ENCODE measurements at regions not wholly inside any gene's neighbourhood (a gene's known extent, or its start where the extent isn't known, plus 50 kb on each side); places are given as distances from the start of the nearest gene placed in this dataset.

DNA sequence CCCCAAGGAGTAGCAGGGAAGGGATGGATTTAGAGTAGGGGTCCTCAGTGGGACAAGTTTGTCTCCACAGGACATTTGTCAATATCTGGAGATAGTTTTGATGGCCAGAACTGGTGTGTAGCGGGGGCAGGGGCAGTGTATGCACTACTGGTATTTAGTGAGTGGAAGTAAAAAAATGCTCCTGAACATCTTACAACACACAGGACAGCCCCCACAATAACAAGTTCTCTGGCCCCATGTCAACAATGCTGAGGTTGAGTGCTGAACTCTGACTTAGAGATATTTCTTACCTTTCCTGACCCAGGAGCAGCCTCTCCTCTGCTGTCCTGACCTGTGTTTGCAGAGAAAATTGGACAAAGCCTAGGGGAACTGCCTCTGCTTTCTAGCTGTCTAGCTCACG is 365.8 kb downstream of the HAPSTR1 start:
- intact Hi-C loops (cut with micrococcal nuclease; ENCODE audit: unreplicated experiment): no loop called here
- DNase-seq: no peak
- Mint-ChIP-seq H3K4me1 (ENCODE audit: low read depth, unreplicated experiment) (no peaks in the 10 kb centered on the region), H3K4me3 (ENCODE audit: low read depth, unreplicated experiment) (no peak overlapping the region), H3K27me3 (ENCODE audit: unreplicated experiment) (peaks cover 61% of the 10 kb centered on the region), H3K9me3 (ENCODE audit: low read depth, unreplicated experiment) (peaks cover 9% of the 10 kb centered on the region), H3K27ac (ENCODE audit: unreplicated experiment) (no peak overlapping the region), H3K36me3 (ENCODE audit: insufficient read depth, unreplicated experiment) (no peaks in the 10 kb centered on the region)
- TF ChIP-seq, protein P1, sequence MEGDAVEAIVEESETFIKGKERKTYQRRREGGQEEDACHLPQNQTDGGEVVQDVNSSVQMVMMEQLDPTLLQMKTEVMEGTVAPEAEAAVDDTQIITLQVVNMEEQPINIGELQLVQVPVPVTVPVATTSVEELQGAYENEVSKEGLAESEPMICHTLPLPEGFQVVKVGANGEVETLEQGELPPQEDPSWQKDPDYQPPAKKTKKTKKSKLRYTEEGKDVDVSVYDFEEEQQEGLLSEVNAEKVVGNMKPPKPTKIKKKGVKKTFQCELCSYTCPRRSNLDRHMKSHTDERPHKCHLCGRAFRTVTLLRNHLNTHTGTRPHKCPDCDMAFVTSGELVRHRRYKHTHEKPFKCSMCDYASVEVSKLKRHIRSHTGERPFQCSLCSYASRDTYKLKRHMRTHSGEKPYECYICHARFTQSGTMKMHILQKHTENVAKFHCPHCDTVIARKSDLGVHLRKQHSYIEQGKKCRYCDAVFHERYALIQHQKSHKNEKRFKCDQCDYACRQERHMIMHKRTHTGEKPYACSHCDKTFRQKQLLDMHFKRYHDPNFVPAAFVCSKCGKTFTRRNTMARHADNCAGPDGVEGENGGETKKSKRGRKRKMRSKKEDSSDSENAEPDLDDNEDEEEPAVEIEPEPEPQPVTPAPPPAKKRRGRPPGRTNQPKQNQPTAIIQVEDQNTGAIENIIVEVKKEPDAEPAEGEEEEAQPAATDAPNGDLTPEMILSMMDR (IDR thresholded peaks at IDR 0.05; ENCODE audit: unreplicated experiment): no peak
- BruUV-seq (replicated peaks): no TSS peak
- CTCF ChIA-PET: no interaction called here

DNA sequence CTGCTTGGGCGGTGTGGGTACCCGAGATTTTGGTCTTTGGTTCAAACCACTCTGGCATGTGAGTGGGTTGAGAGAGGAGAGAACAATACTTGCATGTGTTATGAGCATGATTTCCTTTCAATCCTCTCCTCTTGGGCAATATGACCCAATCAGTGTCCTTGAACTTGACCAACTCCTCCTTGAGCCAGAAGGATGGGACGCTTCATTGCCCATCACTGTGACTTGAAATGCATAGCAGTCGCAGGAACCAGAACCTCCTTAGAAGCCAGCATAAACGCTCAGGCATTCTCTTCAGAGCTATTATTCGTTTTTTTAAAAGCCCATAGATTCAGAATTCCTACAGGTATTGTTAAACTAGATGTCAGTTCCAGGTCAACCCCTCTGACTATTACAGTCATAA is 367.4 kb downstream of the HAPSTR1 start:
- peaks cover 9% of the 10 kb centered on the region for H3K9me3 Mint-ChIP-seq (ENCODE audit: low read depth, unreplicated experiment)
- H3K27ac Mint-ChIP-seq (ENCODE audit: unreplicated experiment): no peak overlapping the region
- no peak for DNase-seq
- H3K4me1 Mint-ChIP-seq (ENCODE audit: low read depth, unreplicated experiment): no peaks in the 10 kb centered on the region
- BruUV-seq (replicated peaks): no TSS peak
- H3K36me3 Mint-ChIP-seq (ENCODE audit: insufficient read depth, unreplicated experiment): no peaks in the 10 kb centered on the region
- CTCF ChIA-PET: no interaction called here
- TF ChIP-seq, protein P1 (IDR thresholded peaks at IDR 0.05; ENCODE audit: unreplicated experiment): no peak
- intact Hi-C loops (cut with micrococcal nuclease; ENCODE audit: unreplicated experiment): no loop called here
- H3K4me3 Mint-ChIP-seq (ENCODE audit: low read depth, unreplicated experiment): no peak overlapping the region
- peaks cover 60% of the 10 kb centered on the region for H3K27me3 Mint-ChIP-seq (ENCODE audit: unreplicated experiment)

DNA sequence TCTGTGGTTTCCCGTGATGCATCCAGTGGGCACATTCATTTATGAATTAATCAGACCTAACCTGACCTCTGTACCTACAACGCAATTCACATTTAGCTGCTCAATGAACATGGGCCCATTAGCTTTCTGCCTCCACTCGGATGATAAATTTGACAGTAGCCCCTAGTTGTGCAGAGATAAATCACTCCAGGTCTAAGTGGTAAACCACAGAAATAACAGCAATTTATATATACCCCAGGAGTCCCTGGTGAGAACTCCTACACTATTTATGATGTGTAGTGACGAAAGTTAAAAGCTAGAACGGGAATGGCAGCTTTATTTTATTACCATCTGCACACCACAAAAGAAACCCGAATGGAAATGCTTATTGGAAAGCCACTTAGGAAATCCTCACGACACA is 371.5 kb downstream of the HAPSTR1 start:
- Mint-ChIP-seq H3K36me3 (ENCODE audit: insufficient read depth, unreplicated experiment) (no peaks in the 10 kb centered on the region), H3K27me3 (ENCODE audit: unreplicated experiment) (peaks cover 28% of the 10 kb centered on the region), H3K9me3 (ENCODE audit: low read depth, unreplicated experiment) (no peaks in the 10 kb centered on the region), H3K4me3 (ENCODE audit: low read depth, unreplicated experiment) (no peak overlapping the region), H3K4me1 (ENCODE audit: low read depth, unreplicated experiment) (peaks cover 10% of the 10 kb centered on the region), H3K27ac (ENCODE audit: unreplicated experiment) (no peak overlapping the region)
- no TSS peak for BruUV-seq (replicated peaks)
- intact Hi-C loops (cut with micrococcal nuclease; ENCODE audit: unreplicated experiment): no loop called here
- CTCF ChIA-PET: no interaction called here
- TF ChIP-seq, protein P1 (IDR thresholded peaks at IDR 0.05; ENCODE audit: unreplicated experiment): no peak
- DNase-seq: no peak

DNA sequence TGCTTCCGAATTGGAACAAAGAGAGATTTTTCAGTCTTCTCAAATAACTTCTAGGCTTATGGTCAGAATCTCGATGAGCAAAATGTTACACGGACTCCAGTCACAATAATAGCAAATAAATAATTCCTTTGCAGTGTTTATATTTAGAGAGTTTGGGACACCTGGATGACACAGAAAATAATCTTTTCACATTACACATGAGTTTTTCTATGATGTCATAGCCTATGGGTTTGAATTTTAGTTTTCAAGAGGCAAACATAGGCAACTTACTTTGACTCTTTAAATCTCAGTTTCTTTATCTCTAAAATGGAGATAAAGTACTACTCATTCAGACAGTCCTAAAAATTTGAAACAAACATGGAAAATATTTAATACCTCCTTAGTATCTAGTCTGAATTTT is 372.0 kb downstream of the HAPSTR1 start:
- H3K36me3 Mint-ChIP-seq (ENCODE audit: insufficient read depth, unreplicated experiment): no peaks in the 10 kb centered on the region
- CTCF ChIA-PET: no interaction called here
- no TSS peak for BruUV-seq (replicated peaks)
- intact Hi-C loops (cut with micrococcal nuclease; ENCODE audit: unreplicated experiment): no loop called here
- no peak overlapping the region for H3K4me3 Mint-ChIP-seq (ENCODE audit: low read depth, unreplicated experiment)
- H3K9me3 Mint-ChIP-seq (ENCODE audit: low read depth, unreplicated experiment): no peaks in the 10 kb centered on the region
- TF ChIP-seq, protein P1 (IDR thresholded peaks at IDR 0.05; ENCODE audit: unreplicated experiment): no peak
- DNase-seq: no peak
- peaks cover 10% of the 10 kb centered on the region for H3K4me1 Mint-ChIP-seq (ENCODE audit: low read depth, unreplicated experiment)
- peaks cover 28% of the 10 kb centered on the region for H3K27me3 Mint-ChIP-seq (ENCODE audit: unreplicated experiment)
- H3K27ac Mint-ChIP-seq (ENCODE audit: unreplicated experiment): no peak overlapping the region

DNA sequence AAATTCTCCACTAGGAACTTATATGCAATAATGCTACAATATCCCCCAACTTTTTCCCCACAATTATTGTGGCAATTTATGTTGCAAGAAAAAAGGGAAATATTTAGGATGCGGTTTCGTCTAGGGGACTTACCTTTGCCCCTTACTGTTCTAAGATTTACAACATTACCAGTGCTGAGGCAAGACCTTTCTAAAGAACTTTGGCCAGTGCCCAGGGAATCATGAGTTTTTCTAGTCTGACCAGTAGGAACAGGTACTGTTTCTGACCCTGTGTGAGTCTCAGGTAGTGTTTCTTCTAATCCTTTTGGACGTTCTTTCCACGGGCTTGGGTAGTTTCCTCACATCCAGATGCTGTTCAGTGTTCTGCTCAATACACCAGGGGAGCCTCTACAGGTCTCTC is 373.7 kb downstream of the HAPSTR1 start:
- intact Hi-C loops (cut with micrococcal nuclease; ENCODE audit: unreplicated experiment): no loop called here
- CTCF ChIA-PET: no interaction called here

More for the DNA sequence above, 373.7 kb downstream of the HAPSTR1 start:
- Mint-ChIP-seq H3K27me3 (ENCODE audit: unreplicated experiment) (peaks cover 13% of the 10 kb centered on the region), H3K4me1 (ENCODE audit: low read depth, unreplicated experiment) (peaks cover 23% of the 10 kb centered on the region), H3K27ac (ENCODE audit: unreplicated experiment) (no peak overlapping the region), H3K4me3 (ENCODE audit: low read depth, unreplicated experiment) (no peak overlapping the region), H3K36me3 (ENCODE audit: insufficient read depth, unreplicated experiment) (peaks cover 5% of the 10 kb centered on the region), H3K9me3 (ENCODE audit: low read depth, unreplicated experiment) (no peaks in the 10 kb centered on the region)
- TF ChIP-seq, protein P1 (IDR thresholded peaks at IDR 0.05; ENCODE audit: unreplicated experiment): no peak
- no TSS peak for BruUV-seq (replicated peaks)
- no peak for DNase-seq

All from Calu3 (cell line).